ENCODE measurements at regions not wholly inside any gene's neighbourhood (a gene's known extent, or its start where the extent isn't known, plus 50 kb on each side); places are given as distances from the start of the nearest gene placed in this dataset.

DNA sequence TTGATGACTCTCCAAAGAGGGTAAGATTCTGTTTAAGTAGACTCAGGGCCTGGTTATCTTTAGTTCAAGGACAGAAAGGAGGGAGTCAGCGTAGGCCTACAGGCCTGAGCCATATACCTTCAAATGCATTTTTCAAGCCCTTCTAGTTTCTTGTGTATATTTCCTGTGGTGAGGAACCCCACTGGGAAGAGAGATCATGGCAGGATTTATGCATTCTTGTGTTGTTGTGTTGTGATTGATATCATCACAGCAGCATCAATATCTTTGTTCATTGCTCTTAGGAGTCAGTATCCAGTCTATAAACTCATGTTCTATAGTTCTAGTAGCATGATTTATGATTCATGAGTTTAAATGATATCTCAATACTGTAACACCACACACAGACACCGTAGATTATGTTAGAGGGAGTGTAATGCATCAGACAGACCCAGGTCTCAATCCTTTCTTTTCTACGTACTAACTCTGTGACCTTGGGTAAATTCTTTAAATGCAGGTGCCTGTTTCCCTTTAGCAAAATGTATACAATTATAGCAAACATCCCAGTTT lies 427.5 kb downstream of the PDCD6IP start:
- no peak overlapping the region for H3K27ac ChIP-seq
- intact Hi-C loops (cut with DNase I) = no loop called here
- peaks cover 0 to 2% of the 10 kb centered on the region in 2 donors for H3K4me1 ChIP-seq
- no peaks in the 10 kb centered on the region for H3K9me3 ChIP-seq
- no peak for DNase-seq (ENCODE audit: low spot score in 2 of 2)
- H3K4me3 ChIP-seq = no peak overlapping the region
- no peaks in the 10 kb centered on the region for H3K27me3 ChIP-seq
- H3K36me3 ChIP-seq = no peaks in the 10 kb centered on the region
- TF ChIP-seq, protein P1, sequence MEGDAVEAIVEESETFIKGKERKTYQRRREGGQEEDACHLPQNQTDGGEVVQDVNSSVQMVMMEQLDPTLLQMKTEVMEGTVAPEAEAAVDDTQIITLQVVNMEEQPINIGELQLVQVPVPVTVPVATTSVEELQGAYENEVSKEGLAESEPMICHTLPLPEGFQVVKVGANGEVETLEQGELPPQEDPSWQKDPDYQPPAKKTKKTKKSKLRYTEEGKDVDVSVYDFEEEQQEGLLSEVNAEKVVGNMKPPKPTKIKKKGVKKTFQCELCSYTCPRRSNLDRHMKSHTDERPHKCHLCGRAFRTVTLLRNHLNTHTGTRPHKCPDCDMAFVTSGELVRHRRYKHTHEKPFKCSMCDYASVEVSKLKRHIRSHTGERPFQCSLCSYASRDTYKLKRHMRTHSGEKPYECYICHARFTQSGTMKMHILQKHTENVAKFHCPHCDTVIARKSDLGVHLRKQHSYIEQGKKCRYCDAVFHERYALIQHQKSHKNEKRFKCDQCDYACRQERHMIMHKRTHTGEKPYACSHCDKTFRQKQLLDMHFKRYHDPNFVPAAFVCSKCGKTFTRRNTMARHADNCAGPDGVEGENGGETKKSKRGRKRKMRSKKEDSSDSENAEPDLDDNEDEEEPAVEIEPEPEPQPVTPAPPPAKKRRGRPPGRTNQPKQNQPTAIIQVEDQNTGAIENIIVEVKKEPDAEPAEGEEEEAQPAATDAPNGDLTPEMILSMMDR (IDR thresholded peaks at IDR 0.05) = no peak

DNA sequence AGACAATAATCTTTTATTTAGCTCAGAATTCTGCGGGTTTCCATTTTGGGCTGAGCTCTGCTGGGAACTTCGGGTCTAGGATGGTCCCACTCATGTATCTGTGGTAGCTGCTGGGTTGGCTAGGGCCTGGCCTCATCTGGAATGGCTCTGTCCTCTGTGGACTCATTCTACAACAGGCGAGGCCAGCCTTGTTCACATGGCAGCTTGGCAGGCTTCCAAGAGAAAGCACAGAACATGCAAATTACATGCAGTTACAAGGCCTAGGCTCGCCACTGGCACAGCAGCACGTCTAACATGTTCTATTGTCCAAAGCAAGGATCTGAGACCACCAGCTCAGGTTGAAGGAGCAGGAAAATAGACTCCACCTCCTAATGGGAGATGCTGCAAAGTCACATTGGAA lies 431.4 kb downstream of the PDCD6IP start:
- no peaks in the 10 kb centered on the region for H3K36me3 ChIP-seq
- H3K27me3 ChIP-seq = no peaks in the 10 kb centered on the region
- no peaks in the 10 kb centered on the region for H3K9me3 ChIP-seq
- DNase-seq (ENCODE audit: low spot score in 2 of 2) = no peak
- intact Hi-C loops (cut with DNase I) = no loop called here
- TF ChIP-seq, protein P1 (IDR thresholded peaks at IDR 0.05) = no peak
- H3K4me3 ChIP-seq = no peak overlapping the region
- no peak overlapping the region for H3K27ac ChIP-seq
- peaks cover 0 to 2% of the 10 kb centered on the region in 2 donors for H3K4me1 ChIP-seq

DNA sequence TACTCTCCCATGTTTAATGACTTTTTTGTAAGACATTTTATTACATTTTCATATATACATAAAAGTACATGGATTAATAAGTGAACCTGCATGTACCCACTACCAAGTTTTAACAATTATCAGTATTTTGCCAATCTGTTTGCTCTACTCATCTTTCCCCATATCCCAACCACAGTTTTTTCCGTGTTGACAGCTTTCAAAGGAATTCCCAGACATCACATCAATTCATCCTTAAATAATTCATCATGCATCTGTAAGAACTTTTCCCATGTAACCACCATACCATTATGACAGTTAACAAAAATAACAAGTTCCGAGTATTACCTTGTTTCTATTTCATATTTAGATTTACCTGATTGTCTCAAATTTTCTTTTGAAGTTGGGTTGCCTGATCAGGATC lies 436.7 kb downstream of the PDCD6IP start:
- Histone ChIP-seq H3K27ac (no peak overlapping the region), H3K9me3 (no peaks in the 10 kb centered on the region), H3K4me1 (no peaks in the 10 kb centered on the region), H3K4me3 (no peak overlapping the region), H3K27me3 (no peaks in the 10 kb centered on the region), H3K36me3 (no peaks in the 10 kb centered on the region)
- DNase-seq (ENCODE audit: low spot score in 2 of 2) = no peak
- intact Hi-C loops (cut with DNase I) = no loop called here
- TF ChIP-seq, protein P1 (IDR thresholded peaks at IDR 0.05) = no peak

DNA sequence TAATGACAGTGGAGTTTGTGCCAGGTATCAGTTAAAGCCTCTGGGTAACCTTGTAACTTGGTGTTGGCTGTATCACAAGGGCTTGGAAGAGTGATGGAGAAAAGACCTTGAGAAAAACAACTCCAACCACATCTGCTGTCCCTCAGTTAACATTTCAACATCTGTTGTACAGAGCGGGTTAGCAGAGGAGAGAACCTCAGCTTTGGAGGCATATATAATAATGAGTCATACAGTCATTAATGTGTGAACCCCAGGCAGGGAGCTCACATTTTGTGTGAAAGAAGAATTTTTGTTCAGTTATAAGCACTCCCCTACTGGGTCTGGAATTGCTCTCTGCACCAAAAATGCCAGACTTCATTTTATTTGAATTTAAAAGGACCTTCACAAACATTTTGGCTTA lies 439.5 kb downstream of the PDCD6IP start:
- Histone ChIP-seq H3K4me1 (no peaks in the 10 kb centered on the region), H3K9me3 (no peaks in the 10 kb centered on the region), H3K36me3 (no peaks in the 10 kb centered on the region), H3K4me3 (no peak overlapping the region), H3K27me3 (no peaks in the 10 kb centered on the region), H3K27ac (no peak overlapping the region)
- intact Hi-C loops (cut with DNase I) = no loop called here
- TF ChIP-seq, protein P1 (IDR thresholded peaks at IDR 0.05) = no peak
- no peak for DNase-seq (ENCODE audit: low spot score in 2 of 2)

DNA sequence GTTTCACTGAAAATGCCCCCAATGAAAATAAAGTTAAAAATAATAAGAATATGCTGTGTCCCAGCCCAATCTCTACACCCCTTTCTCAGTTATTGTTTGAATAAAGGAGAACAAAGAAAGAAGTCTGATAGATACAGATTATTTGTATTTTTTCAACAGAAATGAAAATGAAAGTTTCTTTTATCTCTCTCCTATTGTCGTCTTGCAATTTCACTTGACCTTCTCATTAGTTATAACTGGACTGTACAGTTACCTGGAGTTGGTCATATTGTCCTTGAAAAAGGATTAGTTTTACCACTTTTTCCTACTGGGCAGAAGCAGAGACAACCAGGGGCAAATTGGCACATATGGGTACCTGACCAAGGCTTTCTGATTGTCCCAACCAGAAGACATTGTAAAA lies 440.0 kb downstream of the PDCD6IP start:
- no peaks in the 10 kb centered on the region for H3K4me1 ChIP-seq

More for the DNA sequence above, 440.0 kb downstream of the PDCD6IP start:
- no peak overlapping the region for H3K4me3 ChIP-seq
- H3K36me3 ChIP-seq = no peaks in the 10 kb centered on the region
- H3K27ac ChIP-seq = no peak overlapping the region
- no peaks in the 10 kb centered on the region for H3K27me3 ChIP-seq
- no peaks in the 10 kb centered on the region for H3K9me3 ChIP-seq
- TF ChIP-seq, protein P1 (IDR thresholded peaks at IDR 0.05) = no peak
- intact Hi-C loops (cut with DNase I) = no loop called here
- no peak for DNase-seq (ENCODE audit: low spot score in 2 of 2)

Measured in ascending aorta (tissue), 2 donors.